ENCODE measurements at regions not wholly inside any gene's neighbourhood (a gene's known extent, or its start where the extent isn't known, plus 50 kb on each side); places are given as distances from the start of the nearest gene placed in this dataset.

DNA sequence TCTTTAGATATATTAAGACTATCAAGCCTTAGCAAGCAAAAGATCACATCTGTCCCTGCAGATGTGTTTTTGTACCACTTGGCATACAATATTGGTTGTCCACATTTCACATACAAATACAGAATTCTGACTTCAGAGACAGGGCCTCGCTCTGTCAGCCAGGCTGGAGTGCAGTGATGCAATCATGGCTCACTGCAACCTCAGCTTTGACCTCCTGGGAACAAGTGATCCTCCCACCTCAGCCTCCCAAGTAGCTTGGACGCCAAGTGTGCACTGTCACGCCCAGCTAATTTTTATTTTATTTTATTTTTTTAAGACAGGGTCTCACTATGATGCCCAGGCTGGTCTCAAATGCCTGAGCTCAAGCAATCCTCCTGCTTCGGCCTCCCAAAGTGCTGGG is 53.0 kb upstream of the ACTL6A start:
- TF ChIP-seq, protein P1, sequence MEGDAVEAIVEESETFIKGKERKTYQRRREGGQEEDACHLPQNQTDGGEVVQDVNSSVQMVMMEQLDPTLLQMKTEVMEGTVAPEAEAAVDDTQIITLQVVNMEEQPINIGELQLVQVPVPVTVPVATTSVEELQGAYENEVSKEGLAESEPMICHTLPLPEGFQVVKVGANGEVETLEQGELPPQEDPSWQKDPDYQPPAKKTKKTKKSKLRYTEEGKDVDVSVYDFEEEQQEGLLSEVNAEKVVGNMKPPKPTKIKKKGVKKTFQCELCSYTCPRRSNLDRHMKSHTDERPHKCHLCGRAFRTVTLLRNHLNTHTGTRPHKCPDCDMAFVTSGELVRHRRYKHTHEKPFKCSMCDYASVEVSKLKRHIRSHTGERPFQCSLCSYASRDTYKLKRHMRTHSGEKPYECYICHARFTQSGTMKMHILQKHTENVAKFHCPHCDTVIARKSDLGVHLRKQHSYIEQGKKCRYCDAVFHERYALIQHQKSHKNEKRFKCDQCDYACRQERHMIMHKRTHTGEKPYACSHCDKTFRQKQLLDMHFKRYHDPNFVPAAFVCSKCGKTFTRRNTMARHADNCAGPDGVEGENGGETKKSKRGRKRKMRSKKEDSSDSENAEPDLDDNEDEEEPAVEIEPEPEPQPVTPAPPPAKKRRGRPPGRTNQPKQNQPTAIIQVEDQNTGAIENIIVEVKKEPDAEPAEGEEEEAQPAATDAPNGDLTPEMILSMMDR (IDR thresholded peaks at IDR 0.05) = no peak
- no peak for TF ChIP-seq CREM (CRISPR knock-in tag; IDR thresholded peaks at IDR 0.05)
- no peak for TF ChIP-seq USF1 (CRISPR knock-in tag; IDR thresholded peaks at IDR 0.05)
- TF ChIP-seq NR3C1 (CRISPR knock-in tag; conservative IDR thresholded peaks at IDR 0.05; ENCODE audit: low read depth) = no peak
- TF ChIP-seq, protein P2, sequence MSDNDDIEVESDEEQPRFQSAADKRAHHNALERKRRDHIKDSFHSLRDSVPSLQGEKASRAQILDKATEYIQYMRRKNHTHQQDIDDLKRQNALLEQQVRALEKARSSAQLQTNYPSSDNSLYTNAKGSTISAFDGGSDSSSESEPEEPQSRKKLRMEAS (CRISPR knock-in tag; IDR thresholded peaks at IDR 0.05) = no peak
- TF ChIP-seq, protein P3, sequence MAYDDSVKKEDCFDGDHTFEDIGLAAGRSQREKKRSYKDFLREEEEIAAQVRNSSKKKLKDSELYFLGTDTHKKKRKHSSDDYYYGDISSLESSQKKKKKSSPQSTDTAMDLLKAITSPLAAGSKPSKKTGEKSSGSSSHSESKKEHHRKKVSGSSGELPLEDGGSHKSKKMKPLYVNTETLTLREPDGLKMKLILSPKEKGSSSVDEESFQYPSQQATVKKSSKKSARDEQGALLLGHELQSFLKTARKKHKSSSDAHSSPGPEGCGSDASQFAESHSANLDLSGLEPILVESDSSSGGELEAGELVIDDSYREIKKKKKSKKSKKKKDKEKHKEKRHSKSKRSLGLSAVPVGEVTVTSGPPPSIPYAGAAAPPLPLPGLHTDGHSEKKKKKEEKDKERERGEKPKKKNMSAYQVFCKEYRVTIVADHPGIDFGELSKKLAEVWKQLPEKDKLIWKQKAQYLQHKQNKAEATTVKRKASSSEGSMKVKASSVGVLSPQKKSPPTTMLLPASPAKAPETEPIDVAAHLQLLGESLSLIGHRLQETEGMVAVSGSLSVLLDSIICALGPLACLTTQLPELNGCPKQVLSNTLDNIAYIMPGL (CRISPR knock-in tag; IDR thresholded peaks at IDR 0.05) = no peak
- no peak for TF ChIP-seq FOXJ3 (CRISPR knock-in tag; IDR thresholded peaks at IDR 0.05; ENCODE audit: borderline replicate concordance)
- no peak for TF ChIP-seq JUN (CRISPR knock-in tag; IDR thresholded peaks at IDR 0.05)
- TF ChIP-seq, protein P4, sequence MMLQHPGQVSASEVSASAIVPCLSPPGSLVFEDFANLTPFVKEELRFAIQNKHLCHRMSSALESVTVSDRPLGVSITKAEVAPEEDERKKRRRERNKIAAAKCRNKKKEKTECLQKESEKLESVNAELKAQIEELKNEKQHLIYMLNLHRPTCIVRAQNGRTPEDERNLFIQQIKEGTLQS (CRISPR knock-in tag; conservative IDR thresholded peaks at IDR 0.05) = no peak
- TF ChIP-seq NFE2L1 (CRISPR knock-in tag; IDR thresholded peaks at IDR 0.05) = no peak
- TF ChIP-seq CBFB (CRISPR knock-in tag; IDR thresholded peaks at IDR 0.05; ENCODE audit: low read depth) = no peak
- TF ChIP-seq ZNF396 (CRISPR knock-in tag; IDR thresholded peaks at IDR 0.05; ENCODE audit: borderline replicate concordance) = no peak

All from WTC11 (cell line).